ENCODE measurements at regions not wholly inside any gene's neighbourhood (a gene's known extent, or its start where the extent isn't known, plus 50 kb on each side); places are given as distances from the start of the nearest gene placed in this dataset.

DNA sequence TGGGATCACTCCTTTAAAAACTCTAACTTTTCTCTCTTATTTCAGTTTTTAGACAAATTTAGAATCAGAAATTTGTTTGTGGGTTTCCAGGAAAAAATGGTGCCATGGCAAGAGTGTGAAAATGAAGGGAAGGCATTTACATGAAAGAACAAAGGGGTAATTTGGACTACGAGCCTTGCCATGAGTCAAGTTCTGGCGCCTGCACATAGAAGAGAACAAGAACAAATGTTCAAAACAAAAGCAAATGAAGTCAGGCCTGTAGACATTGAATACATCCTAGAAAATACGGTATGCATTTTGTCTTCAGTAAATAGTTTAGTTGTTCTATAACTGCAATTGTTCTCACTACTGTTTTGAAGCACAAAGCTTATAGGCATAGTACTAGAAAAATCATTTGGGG, 1390.5 kb downstream of the EFNB2 start:
- Histone ChIP-seq H3K79me2 (ENCODE audit: insufficient read depth, low read length) (no peaks in the 10 kb centered on the region), H3K9me3 (ENCODE audit: low read depth, low read length) (no peaks in the 10 kb centered on the region), H4K20me1 (ENCODE audit: insufficient read depth, low read length) (no peaks in the 10 kb centered on the region), H3K36me3 (ENCODE audit: insufficient read depth, low read length) (no peaks in the 10 kb centered on the region), H3K4me2 (ENCODE audit: insufficient read depth, low read length) (no peak overlapping the region), H3K4me3 (ENCODE audit: insufficient read depth, low read length) (no peak overlapping the region), H2AFZ (ENCODE audit: low read length) (no peak overlapping the region), H3K27ac (ENCODE audit: low read depth, low read length) (no peak overlapping the region), H3K27me3 (ENCODE audit: insufficient read depth, low read length) (no peaks in the 10 kb centered on the region), H3K4me1 (ENCODE audit: insufficient read depth, low read length) (no peaks in the 10 kb centered on the region)
- TF ChIP-seq, protein P1, sequence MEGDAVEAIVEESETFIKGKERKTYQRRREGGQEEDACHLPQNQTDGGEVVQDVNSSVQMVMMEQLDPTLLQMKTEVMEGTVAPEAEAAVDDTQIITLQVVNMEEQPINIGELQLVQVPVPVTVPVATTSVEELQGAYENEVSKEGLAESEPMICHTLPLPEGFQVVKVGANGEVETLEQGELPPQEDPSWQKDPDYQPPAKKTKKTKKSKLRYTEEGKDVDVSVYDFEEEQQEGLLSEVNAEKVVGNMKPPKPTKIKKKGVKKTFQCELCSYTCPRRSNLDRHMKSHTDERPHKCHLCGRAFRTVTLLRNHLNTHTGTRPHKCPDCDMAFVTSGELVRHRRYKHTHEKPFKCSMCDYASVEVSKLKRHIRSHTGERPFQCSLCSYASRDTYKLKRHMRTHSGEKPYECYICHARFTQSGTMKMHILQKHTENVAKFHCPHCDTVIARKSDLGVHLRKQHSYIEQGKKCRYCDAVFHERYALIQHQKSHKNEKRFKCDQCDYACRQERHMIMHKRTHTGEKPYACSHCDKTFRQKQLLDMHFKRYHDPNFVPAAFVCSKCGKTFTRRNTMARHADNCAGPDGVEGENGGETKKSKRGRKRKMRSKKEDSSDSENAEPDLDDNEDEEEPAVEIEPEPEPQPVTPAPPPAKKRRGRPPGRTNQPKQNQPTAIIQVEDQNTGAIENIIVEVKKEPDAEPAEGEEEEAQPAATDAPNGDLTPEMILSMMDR (IDR thresholded peaks at IDR 0.05; ENCODE audit: extremely low read depth, low read depth, low read length) = no peak
- no peak for DNase-seq (ENCODE audit: insufficient read length, low spot score, missing footprints)

DNA sequence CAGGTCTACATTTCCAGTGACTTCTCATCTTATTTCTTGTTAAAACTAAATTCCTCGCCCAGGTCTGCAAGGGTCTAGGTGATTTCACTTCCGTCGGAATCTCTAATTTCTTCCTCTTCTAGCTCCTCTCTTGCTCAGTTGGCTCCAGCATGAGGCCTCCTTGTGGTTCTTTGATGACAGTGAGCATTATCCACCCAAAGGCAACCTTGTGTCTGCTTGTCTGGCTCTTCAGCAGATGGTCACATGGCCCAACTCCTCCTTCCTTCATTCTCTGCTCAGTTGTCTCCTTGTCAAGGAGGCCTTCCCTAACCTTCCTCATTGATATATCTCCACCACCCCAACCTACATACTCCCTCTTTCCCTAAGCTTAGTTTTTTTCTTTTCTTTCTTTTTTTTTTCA, 1391.4 kb downstream of the EFNB2 start:
- H3K9me3 ChIP-seq (ENCODE audit: low read depth, low read length) = no peaks in the 10 kb centered on the region
- TF ChIP-seq, protein P1 (IDR thresholded peaks at IDR 0.05; ENCODE audit: extremely low read depth, low read depth, low read length) = no peak
- H3K36me3 ChIP-seq (ENCODE audit: insufficient read depth, low read length) = no peaks in the 10 kb centered on the region
- H3K4me3 ChIP-seq (ENCODE audit: insufficient read depth, low read length) = no peak overlapping the region
- no peaks in the 10 kb centered on the region for H3K27me3 ChIP-seq (ENCODE audit: insufficient read depth, low read length)
- no peak for DNase-seq (ENCODE audit: insufficient read length, low spot score, missing footprints)
- no peak overlapping the region for H2AFZ ChIP-seq (ENCODE audit: low read length)
- H3K4me1 ChIP-seq (ENCODE audit: insufficient read depth, low read length) = no peaks in the 10 kb centered on the region
- no peak overlapping the region for H3K27ac ChIP-seq (ENCODE audit: low read depth, low read length)
- H3K4me2 ChIP-seq (ENCODE audit: insufficient read depth, low read length) = no peak overlapping the region
- no peaks in the 10 kb centered on the region for H4K20me1 ChIP-seq (ENCODE audit: insufficient read depth, low read length)
- no peaks in the 10 kb centered on the region for H3K79me2 ChIP-seq (ENCODE audit: insufficient read depth, low read length)

DNA sequence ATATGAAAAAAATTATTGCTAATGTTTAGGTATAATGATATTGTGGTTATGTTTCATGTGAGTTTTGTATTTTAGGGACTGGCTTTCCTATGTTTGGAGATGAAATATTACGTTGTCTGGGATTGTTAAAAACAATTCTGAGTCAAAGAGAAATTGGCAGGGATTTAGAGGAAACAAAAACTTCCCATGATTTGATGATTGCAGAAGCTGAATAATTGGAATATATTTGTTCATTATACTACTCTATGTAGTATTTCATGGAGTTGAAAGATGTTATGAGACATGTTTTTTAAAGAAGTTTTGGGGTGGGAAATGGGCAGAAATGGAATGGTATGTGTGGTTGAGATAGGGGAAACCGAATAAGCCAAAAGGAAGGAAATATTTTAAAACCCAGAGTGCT, 1392.9 kb downstream of the EFNB2 start:
- no peak overlapping the region for H3K27ac ChIP-seq (ENCODE audit: low read depth, low read length)
- H3K27me3 ChIP-seq (ENCODE audit: insufficient read depth, low read length) = no peaks in the 10 kb centered on the region
- no peaks in the 10 kb centered on the region for H3K9me3 ChIP-seq (ENCODE audit: low read depth, low read length)
- H3K4me2 ChIP-seq (ENCODE audit: insufficient read depth, low read length) = no peak overlapping the region
- no peaks in the 10 kb centered on the region for H3K79me2 ChIP-seq (ENCODE audit: insufficient read depth, low read length)
- H4K20me1 ChIP-seq (ENCODE audit: insufficient read depth, low read length) = no peaks in the 10 kb centered on the region
- no peaks in the 10 kb centered on the region for H3K36me3 ChIP-seq (ENCODE audit: insufficient read depth, low read length)
- no peak overlapping the region for H2AFZ ChIP-seq (ENCODE audit: low read length)
- TF ChIP-seq, protein P1 (IDR thresholded peaks at IDR 0.05; ENCODE audit: extremely low read depth, low read depth, low read length) = no peak
- H3K4me1 ChIP-seq (ENCODE audit: insufficient read depth, low read length) = no peaks in the 10 kb centered on the region
- no peak for DNase-seq (ENCODE audit: insufficient read length, low spot score, missing footprints)
- no peak overlapping the region for H3K4me3 ChIP-seq (ENCODE audit: insufficient read depth, low read length)

DNA sequence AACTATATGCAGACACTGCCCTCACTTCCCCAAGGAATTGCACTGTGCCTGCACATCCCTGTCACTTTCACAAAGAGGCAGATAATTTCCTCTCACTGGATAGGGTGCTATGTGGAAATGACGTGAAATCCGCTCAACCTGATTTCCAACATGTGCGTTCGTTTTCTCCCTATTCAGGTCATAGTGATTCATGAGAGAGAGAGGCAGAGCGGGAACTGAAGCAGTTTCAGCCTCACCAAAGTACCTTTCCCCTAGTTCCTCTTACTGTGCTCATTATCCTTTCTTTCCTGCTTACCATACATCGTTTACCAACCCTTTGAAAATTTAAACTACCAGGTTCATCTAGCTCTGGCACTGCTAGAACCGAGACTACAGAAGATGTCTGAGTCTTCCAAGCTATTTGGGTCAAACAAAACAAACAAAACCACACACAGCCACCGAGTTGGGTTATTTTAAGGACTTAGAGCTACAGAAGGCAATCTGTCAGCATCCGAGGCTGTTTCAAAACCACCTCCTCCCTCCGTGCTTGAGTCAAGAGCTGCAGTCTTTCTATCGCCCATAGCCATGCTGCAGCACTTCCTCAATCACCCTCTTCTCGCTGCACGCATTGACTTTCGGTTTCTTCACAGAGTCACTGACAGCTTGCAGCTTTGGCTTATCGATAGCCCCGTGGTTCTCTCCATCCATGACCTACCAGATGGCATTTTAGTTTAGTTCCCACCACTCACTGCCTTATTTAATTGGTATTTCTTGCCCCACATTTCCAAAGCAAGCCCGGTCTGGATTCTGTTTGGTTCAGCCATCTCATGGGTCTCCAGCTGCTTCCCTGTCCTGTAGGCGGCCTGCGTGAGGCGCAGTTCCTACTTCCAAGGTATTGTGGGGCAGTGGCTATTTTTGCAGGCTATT, 1395.8 kb downstream of the EFNB2 start:
- DNase-seq (ENCODE audit: insufficient read length, low spot score, missing footprints) = no peak
- peak overlapping the region; percentile 99 for H2AFZ ChIP-seq (ENCODE audit: low read length)

More for the DNA sequence above, 1395.8 kb downstream of the EFNB2 start:
- peak overlapping the region; percentile 67 for H3K27ac ChIP-seq (ENCODE audit: low read depth, low read length)
- no peaks in the 10 kb centered on the region for H3K27me3 ChIP-seq (ENCODE audit: insufficient read depth, low read length)
- no peaks in the 10 kb centered on the region for H4K20me1 ChIP-seq (ENCODE audit: insufficient read depth, low read length)
- peak overlapping the region; percentile 91 for H3K4me2 ChIP-seq (ENCODE audit: insufficient read depth, low read length)
- H3K79me2 ChIP-seq (ENCODE audit: insufficient read depth, low read length) = no peaks in the 10 kb centered on the region
- peak overlapping the region; percentile 82 for H3K4me3 ChIP-seq (ENCODE audit: insufficient read depth, low read length)
- TF ChIP-seq, protein P1 (IDR thresholded peaks at IDR 0.05; ENCODE audit: extremely low read depth, low read depth, low read length) = peak; percentile 46
- no peaks in the 10 kb centered on the region for H3K4me1 ChIP-seq (ENCODE audit: insufficient read depth, low read length)
- no peaks in the 10 kb centered on the region for H3K9me3 ChIP-seq (ENCODE audit: low read depth, low read length)
- no peaks in the 10 kb centered on the region for H3K36me3 ChIP-seq (ENCODE audit: insufficient read depth, low read length)

Measured in osteoblast (primary cell).